ENCODE measurements at regions not wholly inside any gene's neighbourhood (a gene's known extent, or its start where the extent isn't known, plus 50 kb on each side); places are given as distances from the start of the nearest gene placed in this dataset.

- no peak for TF ChIP-seq CTCF (IDR thresholded peaks at IDR 0.05; ENCODE audit: extremely low read depth in 1 of 2, insufficient read depth in 1 of 2, low read depth in 1 of 2, low read length in 2 of 2)
- no peak for TF ChIP-seq POLR2AphosphoS5 (IDR thresholded peaks at IDR 0.05; ENCODE audit: insufficient read depth, low read depth, low read length)
- no peak for TF ChIP-seq POLR2A (IDR thresholded peaks at IDR 0.05; ENCODE audit: low read depth, low read length)
- TF ChIP-seq EZH2 (IDR thresholded peaks at IDR 0.05; ENCODE audit: borderline replicate concordance, low read depth, low read length, severe bottlenecking): no peak
- no peak for TF ChIP-seq MAX (IDR thresholded peaks at IDR 0.05; ENCODE audit: insufficient read depth, insufficient read length)
- TF ChIP-seq MYC (IDR thresholded peaks at IDR 0.05; ENCODE audit: low read depth, low read length): no peak
- no peak for TF ChIP-seq GATA2 (IDR thresholded peaks at IDR 0.05; ENCODE audit: insufficient read depth, insufficient read length, low read depth, low read length)
These were observed 184.7 kb downstream of the SPP2 start for GRCh38 chr2:234235191-234235590.
